GM19240 (cell line): ENCODE measurements at regions not wholly inside any gene's neighbourhood (a gene's known extent, or its start where the extent isn't known, plus 50 kb on each side); places are given as distances from the start of the nearest gene placed in this dataset.

ENCODE experiments used
- DNase-seq: peaks from one replicate; pipeline ENCODE4 v3.0.0; 2011; ENCODE audit warnings: low spot score; ENCODE audit not compliant: insufficient read length

- no peak for DNase-seq
These were observed 261.3 kb downstream of the SOX11 start for GRCh38 chr2:5953525-5953924.

GRCh38 chr2:5954509-5954908 is 262.3 kb downstream of the SOX11 start:
- no peak for DNase-seq

- DNase-seq, result no peak
These were observed 263.7 kb downstream of the SOX11 start for GRCh38 chr2:5955921-5956320.

GRCh38 chr2:5959836-5960820 is 267.9 kb downstream of the SOX11 start:
- DNase-seq, result no peak

GRCh38 chr2:5967506-5967905 is 275.3 kb downstream of the SOX11 start:
- no peak for DNase-seq

- no peak for DNase-seq
These were observed 277.1 kb downstream of the SOX11 start for GRCh38 chr2:5969303-5969702.

GRCh38 chr2:5970347-5970746 is 278.2 kb downstream of the SOX11 start:
- no peak for DNase-seq

GRCh38 chr2:5974477-5974876 is 282.3 kb downstream of the SOX11 start:
- no peak for DNase-seq

GRCh38 chr2:5975401-5975800 is 283.2 kb downstream of the SOX11 start:
- DNase-seq, result no peak

- no peak for DNase-seq
These were observed 284.4 kb downstream of the SOX11 start for GRCh38 chr2:5976531-5977065.

GRCh38 chr2:5977477-5977876 is 285.3 kb downstream of the SOX11 start:
- DNase-seq, result no peak

- no peak for DNase-seq
These were observed 286.1 kb downstream of the SOX11 start for GRCh38 chr2:5978131-5978751.

GRCh38 chr2:5980450-5981190 is 288.4 kb downstream of the SOX11 start:
- DNase-seq, result no peak

GRCh38 chr2:5982193-5982902 is 290.2 kb downstream of the SOX11 start:
- DNase-seq, result no peak

- no peak for DNase-seq
These were observed 290.7 kb downstream of the SOX11 start for GRCh38 chr2:5982903-5983265.

- DNase-seq, result no peak
These were observed 291.5 kb downstream of the SOX11 start for GRCh38 chr2:5983511-5984272.

- no peak for DNase-seq
These were observed 292.1 kb downstream of the SOX11 start for GRCh38 chr2:5984273-5984655.

GRCh38 chr2:5984946-5985345 is 292.8 kb downstream of the SOX11 start:
- no peak for DNase-seq

- DNase-seq, result no peak
These were observed 293.6 kb downstream of the SOX11 start for GRCh38 chr2:5985536-5986385.
